ENCODE measurements at regions not wholly inside any gene's neighbourhood (a gene's known extent, or its start where the extent isn't known, plus 50 kb on each side); places are given as distances from the start of the nearest gene placed in this dataset.

DNA sequence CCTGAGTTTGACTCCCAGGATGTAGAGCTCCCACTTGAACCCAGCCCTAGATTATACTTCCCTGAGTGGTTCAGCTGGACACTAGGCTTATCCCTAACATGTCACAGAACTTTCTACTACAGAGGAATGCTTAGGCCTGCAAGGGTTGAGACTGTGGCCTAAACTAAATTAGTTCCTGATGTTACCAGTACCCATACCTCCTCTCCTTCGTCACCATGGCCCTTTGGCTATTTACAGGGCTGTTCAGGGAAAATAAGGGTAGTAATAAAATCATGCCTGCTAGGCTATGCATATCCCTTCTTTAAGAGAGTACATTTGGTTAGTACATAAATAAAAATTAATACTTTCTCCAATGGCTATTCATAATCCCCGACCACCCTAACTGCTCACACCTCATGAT lies 356.4 kb upstream of the RASGRP1 start:
- Mint-ChIP-seq H3K9me3 (no peaks in the 10 kb centered on the region), H3K27me3 (ENCODE audit: low read depth) (no peaks in the 10 kb centered on the region), H3K4me1 (no peaks in the 10 kb centered on the region), H3K4me3 (no peak overlapping the region), H3K27ac (no peak overlapping the region), H3K36me3 (ENCODE audit: low read depth) (no peaks in the 10 kb centered on the region)
- TF ChIP-seq, protein P1, sequence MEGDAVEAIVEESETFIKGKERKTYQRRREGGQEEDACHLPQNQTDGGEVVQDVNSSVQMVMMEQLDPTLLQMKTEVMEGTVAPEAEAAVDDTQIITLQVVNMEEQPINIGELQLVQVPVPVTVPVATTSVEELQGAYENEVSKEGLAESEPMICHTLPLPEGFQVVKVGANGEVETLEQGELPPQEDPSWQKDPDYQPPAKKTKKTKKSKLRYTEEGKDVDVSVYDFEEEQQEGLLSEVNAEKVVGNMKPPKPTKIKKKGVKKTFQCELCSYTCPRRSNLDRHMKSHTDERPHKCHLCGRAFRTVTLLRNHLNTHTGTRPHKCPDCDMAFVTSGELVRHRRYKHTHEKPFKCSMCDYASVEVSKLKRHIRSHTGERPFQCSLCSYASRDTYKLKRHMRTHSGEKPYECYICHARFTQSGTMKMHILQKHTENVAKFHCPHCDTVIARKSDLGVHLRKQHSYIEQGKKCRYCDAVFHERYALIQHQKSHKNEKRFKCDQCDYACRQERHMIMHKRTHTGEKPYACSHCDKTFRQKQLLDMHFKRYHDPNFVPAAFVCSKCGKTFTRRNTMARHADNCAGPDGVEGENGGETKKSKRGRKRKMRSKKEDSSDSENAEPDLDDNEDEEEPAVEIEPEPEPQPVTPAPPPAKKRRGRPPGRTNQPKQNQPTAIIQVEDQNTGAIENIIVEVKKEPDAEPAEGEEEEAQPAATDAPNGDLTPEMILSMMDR (IDR thresholded peaks at IDR 0.05; ENCODE audit: unreplicated experiment in 3 of 3), result no peak

GRCh38 chr15:38921471-38921870 lies 356.9 kb upstream of the RASGRP1 start:
- no peak overlapping the region for H3K27ac Mint-ChIP-seq
- no peak overlapping the region for H3K4me3 Mint-ChIP-seq
- no peaks in the 10 kb centered on the region for H3K4me1 Mint-ChIP-seq
- no peaks in the 10 kb centered on the region for H3K27me3 Mint-ChIP-seq (ENCODE audit: low read depth)
- no peaks in the 10 kb centered on the region for H3K36me3 Mint-ChIP-seq (ENCODE audit: low read depth)
- TF ChIP-seq, protein P1 (IDR thresholded peaks at IDR 0.05; ENCODE audit: unreplicated experiment in 3 of 3), result no peak
- no peaks in the 10 kb centered on the region for H3K9me3 Mint-ChIP-seq

GRCh38 chr15:38928431-38928830 lies 363.8 kb upstream of the RASGRP1 start:
- Mint-ChIP-seq H3K9me3 (peaks cover 2% of the 10 kb centered on the region), H3K27me3 (ENCODE audit: low read depth) (no peaks in the 10 kb centered on the region), H3K4me1 (peaks cover 12% of the 10 kb centered on the region), H3K36me3 (ENCODE audit: low read depth) (no peaks in the 10 kb centered on the region), H3K27ac (no peak overlapping the region), H3K4me3 (no peak overlapping the region)
- TF ChIP-seq, protein P1 (IDR thresholded peaks at IDR 0.05; ENCODE audit: unreplicated experiment in 3 of 3), result no peak

- Mint-ChIP-seq H3K36me3 (ENCODE audit: low read depth) (no peaks in the 10 kb centered on the region), H3K27me3 (ENCODE audit: low read depth) (no peaks in the 10 kb centered on the region), H3K4me3 (no peak overlapping the region), H3K9me3 (peaks cover 2% of the 10 kb centered on the region), H3K27ac (peak overlapping the region in 1 of 3 experiments; percentile 24), H3K4me1 (peaks cover 13% of the 10 kb centered on the region)
- TF ChIP-seq, protein P1 (IDR thresholded peaks at IDR 0.05; ENCODE audit: unreplicated experiment in 3 of 3), result no peak
These were observed 366.4 kb upstream of the RASGRP1 start for GRCh38 chr15:38930851-38931572.

- Mint-ChIP-seq H3K4me3 (no peak overlapping the region), H3K9me3 (peaks cover 8% of the 10 kb centered on the region), H3K27me3 (ENCODE audit: low read depth) (no peaks in the 10 kb centered on the region), H3K4me1 (peaks cover 34% of the 10 kb centered on the region), H3K36me3 (ENCODE audit: low read depth) (no peaks in the 10 kb centered on the region), H3K27ac (peak overlapping the region; percentile 57 to 79 (median 77))
- TF ChIP-seq, protein P1 (IDR thresholded peaks at IDR 0.05; ENCODE audit: unreplicated experiment in 3 of 3), result no peak
These were observed 376.9 kb upstream of the RASGRP1 start for GRCh38 chr15:38941399-38941953.

GRCh38 chr15:38944536-38944935 lies 379.9 kb upstream of the RASGRP1 start:
- no peak overlapping the region for H3K4me3 Mint-ChIP-seq
- peaks cover 30% of the 10 kb centered on the region for H3K4me1 Mint-ChIP-seq
- H3K27ac Mint-ChIP-seq, result peak overlapping the region; percentile 17 to 45 (median 37)
- peaks cover 6% of the 10 kb centered on the region for H3K27me3 Mint-ChIP-seq (ENCODE audit: low read depth)
- TF ChIP-seq, protein P1 (IDR thresholded peaks at IDR 0.05; ENCODE audit: unreplicated experiment in 3 of 3), result no peak
- no peaks in the 10 kb centered on the region for H3K36me3 Mint-ChIP-seq (ENCODE audit: low read depth)
- H3K9me3 Mint-ChIP-seq, result no peaks in the 10 kb centered on the region
